Activated T-cell treated with anti-CD3 and anti-CD28 coated beads, Interleukin-2, amount 50 U/mL, for 24 hours (primary cell): ENCODE measurements at regions not wholly inside any gene's neighbourhood (a gene's known extent, or its start where the extent isn't known, plus 50 kb on each side); places are given as distances from the start of the nearest gene placed in this dataset.

Experiments used
- DNase-seq: peaks from one replicate; pipeline ENCODE4 v3.0.0-alpha.2; 2020
- H3K27ac Mint-ChIP-seq: 2 replicates; pipeline ENCODE4 v1.8.0; 2020; ENCODE audit warnings: mild to moderate bottlenecking, mixed read lengths
- H3K27me3 Mint-ChIP-seq: 2 replicates; pipeline ENCODE4 v1.8.0; 2020; ENCODE audit warnings: mixed read lengths
- H3K36me3 Mint-ChIP-seq: 2 replicates; pipeline ENCODE4 v1.8.0; 2020; ENCODE audit warnings: low read depth, mixed read lengths
- H3K4me1 Mint-ChIP-seq: 2 replicates; pipeline ENCODE4 v1.8.0; 2020; ENCODE audit warnings: low read depth, mixed read lengths
- H3K4me3 Mint-ChIP-seq: 2 replicates; pipeline ENCODE4 v1.8.0; 2020; ENCODE audit warnings: mild to moderate bottlenecking, moderate library complexity, mixed read lengths
- H3K9me3 Mint-ChIP-seq: 2 replicates; pipeline ENCODE4 v1.8.0; 2020; ENCODE audit warnings: mixed read lengths

GRCh38 chr3:188940573-188940932, 231.2 kb upstream of the TPRG1 start:
- no peak overlapping the region for H3K4me3 Mint-ChIP-seq
- H3K4me1 Mint-ChIP-seq, result no peaks in the 10 kb centered on the region
- no peak overlapping the region for H3K27ac Mint-ChIP-seq
- no peaks in the 10 kb centered on the region for H3K27me3 Mint-ChIP-seq
- H3K9me3 Mint-ChIP-seq, result no peaks in the 10 kb centered on the region
- no peaks in the 10 kb centered on the region for H3K36me3 Mint-ChIP-seq
- no peak for DNase-seq

GRCh38 chr3:188941103-188941502, 230.7 kb upstream of the TPRG1 start:
- H3K27me3 Mint-ChIP-seq, result peaks cover 3% of the 10 kb centered on the region
- no peaks in the 10 kb centered on the region for H3K9me3 Mint-ChIP-seq
- H3K4me1 Mint-ChIP-seq, result no peaks in the 10 kb centered on the region
- DNase-seq, result no peak
- H3K4me3 Mint-ChIP-seq, result no peak overlapping the region
- H3K36me3 Mint-ChIP-seq, result no peaks in the 10 kb centered on the region
- H3K27ac Mint-ChIP-seq, result no peak overlapping the region

GRCh38 chr3:188942191-188942590, 229.6 kb upstream of the TPRG1 start:
- DNase-seq, result no peak
- Mint-ChIP-seq H3K9me3 (no peaks in the 10 kb centered on the region), H3K27ac (no peak overlapping the region), H3K36me3 (no peaks in the 10 kb centered on the region), H3K27me3 (peaks cover 12% of the 10 kb centered on the region), H3K4me3 (no peak overlapping the region), H3K4me1 (peaks cover 6% of the 10 kb centered on the region)

GRCh38 chr3:188943591-188943990, 228.2 kb upstream of the TPRG1 start:
- Mint-ChIP-seq H3K27me3 (peaks cover 14% of the 10 kb centered on the region), H3K4me1 (peaks cover 15% of the 10 kb centered on the region), H3K27ac (no peak overlapping the region), H3K4me3 (no peak overlapping the region), H3K36me3 (no peaks in the 10 kb centered on the region), H3K9me3 (no peaks in the 10 kb centered on the region)
- no peak for DNase-seq

GRCh38 chr3:188944108-188944507, 227.7 kb upstream of the TPRG1 start:
- H3K27ac Mint-ChIP-seq, result no peak overlapping the region
- H3K9me3 Mint-ChIP-seq, result no peaks in the 10 kb centered on the region
- peaks cover 14% of the 10 kb centered on the region for H3K27me3 Mint-ChIP-seq
- H3K36me3 Mint-ChIP-seq, result no peaks in the 10 kb centered on the region
- DNase-seq, result no peak
- H3K4me1 Mint-ChIP-seq, result peaks cover 21% of the 10 kb centered on the region
- H3K4me3 Mint-ChIP-seq, result no peak overlapping the region

GRCh38 chr3:188946351-188947240, 225.2 kb upstream of the TPRG1 start:
- Mint-ChIP-seq H3K4me1 (peaks cover 45% of the 10 kb centered on the region), H3K9me3 (no peaks in the 10 kb centered on the region), H3K27ac (no peak overlapping the region), H3K4me3 (no peak overlapping the region), H3K27me3 (peaks cover 14% of the 10 kb centered on the region), H3K36me3 (no peaks in the 10 kb centered on the region)
- DNase-seq, result no peak

GRCh38 chr3:188947401-188948280, 224.1 kb upstream of the TPRG1 start:
- H3K4me3 Mint-ChIP-seq, result no peak overlapping the region
- no peaks in the 10 kb centered on the region for H3K9me3 Mint-ChIP-seq
- peak; percentile 47 for DNase-seq
- H3K27me3 Mint-ChIP-seq, result peaks cover 14% of the 10 kb centered on the region
- H3K27ac Mint-ChIP-seq, result no peak overlapping the region
- peaks cover 51% of the 10 kb centered on the region for H3K4me1 Mint-ChIP-seq
- H3K36me3 Mint-ChIP-seq, result no peaks in the 10 kb centered on the region

- H3K27ac Mint-ChIP-seq, result peak overlapping the region; percentile 45
- H3K36me3 Mint-ChIP-seq, result no peaks in the 10 kb centered on the region
These were observed 223.3 kb upstream of the TPRG1 start for GRCh38 chr3:188948281-188948996.

GRCh38 chr3:188948997-188949389, 222.8 kb upstream of the TPRG1 start:
- H3K4me3 Mint-ChIP-seq, result no peak overlapping the region
- peaks cover 14% of the 10 kb centered on the region for H3K27me3 Mint-ChIP-seq
- H3K4me1 Mint-ChIP-seq, result peaks cover 62% of the 10 kb centered on the region
- DNase-seq, result no peak
- no peaks in the 10 kb centered on the region for H3K9me3 Mint-ChIP-seq
- H3K36me3 Mint-ChIP-seq, result no peaks in the 10 kb centered on the region
- peak overlapping the region; percentile 45 for H3K27ac Mint-ChIP-seq

More at GRCh38 chr3:188948281-188948996, 223.3 kb upstream of the TPRG1 start:
- H3K9me3 Mint-ChIP-seq, result no peaks in the 10 kb centered on the region
- no peak overlapping the region for H3K4me3 Mint-ChIP-seq
- H3K27me3 Mint-ChIP-seq, result peaks cover 14% of the 10 kb centered on the region
- peaks cover 59% of the 10 kb centered on the region for H3K4me1 Mint-ChIP-seq
- no peak for DNase-seq

GRCh38 chr3:188949456-188949855, 222.3 kb upstream of the TPRG1 start:
- H3K4me3 Mint-ChIP-seq, result no peak overlapping the region
- H3K4me1 Mint-ChIP-seq, result peaks cover 66% of the 10 kb centered on the region
- no peaks in the 10 kb centered on the region for H3K36me3 Mint-ChIP-seq
- no peak for DNase-seq
- H3K27me3 Mint-ChIP-seq, result peaks cover 14% of the 10 kb centered on the region
- H3K9me3 Mint-ChIP-seq, result no peaks in the 10 kb centered on the region
- H3K27ac Mint-ChIP-seq, result peak overlapping the region; percentile 34

GRCh38 chr3:188949996-188950395, 221.8 kb upstream of the TPRG1 start:
- Mint-ChIP-seq H3K36me3 (no peaks in the 10 kb centered on the region), H3K9me3 (no peaks in the 10 kb centered on the region), H3K4me3 (no peak overlapping the region), H3K27me3 (peaks cover 14% of the 10 kb centered on the region), H3K27ac (peak overlapping the region; percentile 92), H3K4me1 (peaks cover 70% of the 10 kb centered on the region)
- no peak for DNase-seq

GRCh38 chr3:188950832-188951489, 220.8 kb upstream of the TPRG1 start:
- H3K27me3 Mint-ChIP-seq, result peaks cover 12% of the 10 kb centered on the region
- peak; percentile 53 for DNase-seq
- H3K4me1 Mint-ChIP-seq, result peaks cover 77% of the 10 kb centered on the region
- no peak overlapping the region for H3K4me3 Mint-ChIP-seq
- no peaks in the 10 kb centered on the region for H3K9me3 Mint-ChIP-seq
- H3K27ac Mint-ChIP-seq, result peak overlapping the region; percentile 92
- H3K36me3 Mint-ChIP-seq, result no peaks in the 10 kb centered on the region

GRCh38 chr3:188951734-188952133, 220.0 kb upstream of the TPRG1 start:
- DNase-seq, result no peak
- Mint-ChIP-seq H3K9me3 (no peaks in the 10 kb centered on the region), H3K36me3 (no peaks in the 10 kb centered on the region), H3K27me3 (peaks cover 6% of the 10 kb centered on the region), H3K4me1 (peaks cover 84% of the 10 kb centered on the region), H3K27ac (peak overlapping the region; percentile 92), H3K4me3 (no peak overlapping the region)
